AG04450 (cell line): ENCODE measurements at regions not wholly inside any gene's neighbourhood (a gene's known extent, or its start where the extent isn't known, plus 50 kb on each side); places are given as distances from the start of the nearest gene placed in this dataset.
"Not testable (repeated sequence)": the region's sequence is repeated elsewhere in the genome, so short reads cannot be mapped to it uniquely, and the experiment has no call there.

Source experiments
- CTCF ChIA-PET: fragments of 300-600, 350-600 bp; formaldehyde crosslinking; extraction: SDS; loops from one replicate; lab custom pipeline; 2022; ENCODE audit warnings: antibody characterized with exemption, inconsistent platforms; lab: Charles Lee
- POLR2A ChIA-PET: fragments of 350-600 bp; formaldehyde crosslinking; extraction: SDS; loops from one replicate; lab custom pipeline; 2021; ENCODE audit warnings: antibody characterized with exemption, inconsistent platforms; lab: Yijun Ruan, JAX
- DNase-seq: peaks from one replicate; pipeline ENCODE4 v3.0.0-alpha.2; 2011; ENCODE audit warnings: low read depth, low spot score
- H3K27ac ChIP-seq: one replicate; pipeline ENCODE4 v1.5.1; 2012; ENCODE audit warnings: low read depth, low read length, control low read depth
- H3K27me3 ChIP-seq: one replicate; pipeline ENCODE4 v1.6.0; 2012; ENCODE audit warnings: low read length; ENCODE audit not compliant: control insufficient read depth, insufficient read depth
- H3K4me3 ChIP-seq: 2 replicates; pipeline ENCODE4 v1.5.1; 2011; ENCODE audit warnings: mild to moderate bottlenecking, low read depth, low read length, control low read depth
- H3K9me3 ChIP-seq: 2 replicates; pipeline ENCODE4 v1.5.1; 2012; ENCODE audit warnings: low read length; ENCODE audit not compliant: control insufficient read depth, insufficient read depth
- TF ChIP-seq, protein P1 (sequence below): IDR thresholded peaks from 2 replicates; pipeline ENCODE4 v1.5.1; 2011; ENCODE audit warnings: low read depth, low read length, control low read depth, inconsistent platforms

DNA sequence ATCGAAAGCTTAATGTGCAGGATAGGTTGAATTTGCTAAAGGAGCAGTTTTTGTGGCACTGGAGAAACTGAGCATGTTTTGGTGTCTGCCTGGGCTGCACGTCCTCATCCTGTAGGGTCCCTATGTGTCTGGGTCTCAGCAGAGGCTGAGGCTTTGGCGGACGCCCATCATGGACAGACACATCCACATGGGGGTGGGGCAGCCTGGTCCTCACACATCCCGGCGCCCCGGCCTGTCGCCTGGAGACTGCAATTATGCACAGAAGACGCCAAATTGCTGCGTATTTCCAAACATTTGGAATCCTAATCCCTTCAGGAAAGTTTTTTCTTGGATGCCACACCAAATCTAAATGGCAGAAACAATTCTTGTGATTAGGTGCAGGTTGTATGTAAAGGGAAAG lies 128.2 kb upstream of the TWIST2 start:
- ChIA-PET POLR2A (no interaction called here), CTCF (interaction anchor here (0.6 to 1.3 kb wide), 7 partner anchors 8 to 283 kb away, joined by 3 to 6 read pairs (median 3); no protein-coding TSS in a partner anchor)
- peaks cover 2% of the 10 kb centered on the region for H3K27me3 ChIP-seq
- no peak overlapping the region for H3K4me3 ChIP-seq
- H3K27ac ChIP-seq: no peak overlapping the region
- DNase-seq: no peak
- peaks cover 7% of the 10 kb centered on the region; the same call in 1 of the 2 replicates for H3K9me3 ChIP-seq
- TF ChIP-seq, protein P1, sequence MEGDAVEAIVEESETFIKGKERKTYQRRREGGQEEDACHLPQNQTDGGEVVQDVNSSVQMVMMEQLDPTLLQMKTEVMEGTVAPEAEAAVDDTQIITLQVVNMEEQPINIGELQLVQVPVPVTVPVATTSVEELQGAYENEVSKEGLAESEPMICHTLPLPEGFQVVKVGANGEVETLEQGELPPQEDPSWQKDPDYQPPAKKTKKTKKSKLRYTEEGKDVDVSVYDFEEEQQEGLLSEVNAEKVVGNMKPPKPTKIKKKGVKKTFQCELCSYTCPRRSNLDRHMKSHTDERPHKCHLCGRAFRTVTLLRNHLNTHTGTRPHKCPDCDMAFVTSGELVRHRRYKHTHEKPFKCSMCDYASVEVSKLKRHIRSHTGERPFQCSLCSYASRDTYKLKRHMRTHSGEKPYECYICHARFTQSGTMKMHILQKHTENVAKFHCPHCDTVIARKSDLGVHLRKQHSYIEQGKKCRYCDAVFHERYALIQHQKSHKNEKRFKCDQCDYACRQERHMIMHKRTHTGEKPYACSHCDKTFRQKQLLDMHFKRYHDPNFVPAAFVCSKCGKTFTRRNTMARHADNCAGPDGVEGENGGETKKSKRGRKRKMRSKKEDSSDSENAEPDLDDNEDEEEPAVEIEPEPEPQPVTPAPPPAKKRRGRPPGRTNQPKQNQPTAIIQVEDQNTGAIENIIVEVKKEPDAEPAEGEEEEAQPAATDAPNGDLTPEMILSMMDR: no peak

DNA sequence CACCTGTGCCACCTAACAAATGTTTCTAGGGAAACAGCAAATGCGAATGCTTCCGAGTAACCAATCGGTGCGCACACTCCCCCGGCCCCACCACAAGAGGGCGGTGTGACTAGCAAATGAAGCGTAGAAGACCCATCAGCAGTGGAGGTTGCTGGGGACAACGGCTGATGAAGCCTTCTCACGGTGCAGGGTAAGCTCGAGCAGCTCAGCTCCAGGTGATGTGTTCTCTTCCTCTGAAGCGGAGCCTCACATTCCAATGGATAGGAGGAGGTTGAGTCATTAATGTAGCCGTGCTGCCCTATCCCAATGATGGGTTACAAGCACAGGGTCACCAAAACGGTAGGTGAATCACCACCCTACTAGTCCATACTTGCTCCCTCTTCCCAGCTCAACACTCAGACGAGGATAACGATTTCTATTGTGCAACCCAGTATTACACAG lies 127.6 kb upstream of the TWIST2 start:
- ChIA-PET POLR2A (no interaction called here), CTCF (interaction anchor here (0.8 to 1.3 kb wide), 8 partner anchors 9 to 283 kb away, joined by 3 to 6 read pairs (median 3); no protein-coding TSS in a partner anchor)
- Histone ChIP-seq H3K27ac (no peak overlapping the region), H3K4me3 (no peak overlapping the region), H3K27me3 (peaks cover 2% of the 10 kb centered on the region), H3K9me3 (peaks cover 7% of the 10 kb centered on the region; the same call in 1 of the 2 replicates)
- DNase-seq: no peak
- TF ChIP-seq, protein P1: peak; percentile 61

DNA sequence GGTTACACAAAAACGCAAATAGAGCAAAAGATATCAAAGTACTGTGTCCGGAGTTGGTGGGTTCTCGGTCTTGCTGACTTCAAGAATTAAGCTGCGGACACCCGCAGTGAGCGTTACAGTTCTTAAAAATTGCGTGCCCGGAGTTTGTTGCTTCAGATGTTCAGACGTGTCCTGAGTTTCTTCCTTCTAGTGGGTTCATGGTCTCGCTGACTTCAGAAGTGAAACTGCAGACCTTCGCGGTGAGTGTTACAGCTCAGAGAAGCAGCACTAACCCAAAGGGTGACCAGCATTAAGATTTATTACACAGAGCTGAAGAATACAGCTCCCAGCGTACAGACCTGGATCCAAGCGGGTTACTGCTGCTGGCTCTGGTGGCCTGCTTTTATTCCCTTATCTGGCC lies 125.7 kb upstream of the TWIST2 start:
- peaks cover 10% of the 10 kb centered on the region for H3K9me3 ChIP-seq
- no peak overlapping the region for H3K4me3 ChIP-seq
- CTCF ChIA-PET: interaction anchor here (1.0 kb wide), 1 partner anchor 281 kb away, joined by 4 read pairs; no protein-coding TSS in a partner anchor
- TF ChIP-seq, protein P1: no peak
- H3K27ac ChIP-seq: no peak overlapping the region
- DNase-seq: no peak
- H3K27me3 ChIP-seq: no peaks in the 10 kb centered on the region
- POLR2A ChIA-PET: no interaction called here

DNA sequence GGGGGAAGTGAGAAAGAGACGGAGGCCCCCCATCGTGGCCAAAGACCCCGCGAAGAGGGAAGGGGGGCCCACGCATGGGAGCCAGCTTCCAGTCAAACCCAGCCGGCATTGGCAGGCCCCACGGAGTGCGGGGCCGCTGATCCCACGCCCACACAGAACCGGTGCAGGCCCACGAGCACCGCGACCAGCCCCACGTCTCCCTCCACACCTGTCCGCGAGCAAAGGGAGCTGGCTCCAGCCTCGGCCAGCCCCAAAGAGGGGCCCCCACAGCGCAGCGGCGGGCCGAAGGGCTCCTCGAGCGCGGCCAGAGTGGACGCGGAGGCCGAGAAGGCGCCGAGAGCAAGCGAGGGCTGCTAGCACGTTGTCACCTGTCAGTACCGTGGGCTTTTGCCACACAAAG lies 125.0 kb upstream of the TWIST2 start:
- ChIA-PET POLR2A (no interaction called here), CTCF (interaction anchor here (0.6 to 1.0 kb wide), 2 partner anchors 46 to 280 kb away, joined by 3 to 4 read pairs; no protein-coding TSS in a partner anchor)
- Histone ChIP-seq H3K27ac (no peak overlapping the region), H3K9me3 (peaks cover 10% of the 10 kb centered on the region), H3K27me3 (no peaks in the 10 kb centered on the region), H3K4me3 (no peak overlapping the region)
- DNase-seq: no peak
- TF ChIP-seq, protein P1: no peak

DNA sequence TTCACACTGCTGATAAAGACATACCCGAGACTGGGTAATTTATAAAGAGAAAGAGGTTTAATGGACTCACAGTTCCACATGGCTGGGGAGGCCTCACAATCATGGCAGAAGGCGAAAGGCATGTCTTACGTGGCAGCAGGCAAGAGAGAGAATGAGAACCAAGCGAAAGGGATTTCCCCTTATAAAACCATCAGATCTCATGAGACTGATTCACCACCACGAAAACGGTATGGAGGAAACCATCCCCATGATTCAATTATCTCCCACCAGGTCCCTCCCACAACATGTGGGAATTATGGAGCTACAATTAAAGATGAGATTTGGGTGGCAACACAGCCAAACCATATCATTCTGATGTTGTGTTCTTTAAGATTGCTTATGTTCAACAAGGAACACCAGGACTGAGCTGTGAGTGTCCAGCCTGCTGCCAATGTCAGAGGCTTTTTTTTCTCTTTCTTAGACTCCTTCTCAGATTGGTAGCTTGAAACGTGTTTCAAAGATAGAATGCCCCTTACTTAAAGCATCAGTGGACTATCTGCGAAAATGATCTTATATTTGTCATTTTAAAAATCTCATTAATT lies 124.1 kb upstream of the TWIST2 start:
- POLR2A ChIA-PET: not testable (repeated sequence)

More for the DNA sequence above, 124.1 kb upstream of the TWIST2 start:
- CTCF ChIA-PET, H3K9me3 ChIP-seq, H3K27ac ChIP-seq, DNase-seq, H3K4me3 ChIP-seq, H3K27me3 ChIP-seq: not testable (repeated sequence)
